HG02970 (cell line): ENCODE measurements at regions not wholly inside any gene's neighbourhood (a gene's known extent, or its start where the extent isn't known, plus 50 kb on each side); places are given as distances from the start of the nearest gene placed in this dataset.

Experiments
- ATAC-seq: cut with Tn5 transposase; IDR thresholded peaks from one replicate; pipeline ENCODE4 v1.9.1; 2021; ENCODE audit warnings: mild to moderate bottlenecking, moderate library complexity, moderate number of reproducible peaks; ENCODE audit not compliant: unreplicated experiment, low FRiP score

- no peak for ATAC-seq
Observed at GRCh38 chr12:65754744-65755595, 69.3 kb upstream of the HMGA2 start.

- ATAC-seq = no peak
Observed at GRCh38 chr12:65755596-65755978, 68.7 kb upstream of the HMGA2 start.

DNA sequence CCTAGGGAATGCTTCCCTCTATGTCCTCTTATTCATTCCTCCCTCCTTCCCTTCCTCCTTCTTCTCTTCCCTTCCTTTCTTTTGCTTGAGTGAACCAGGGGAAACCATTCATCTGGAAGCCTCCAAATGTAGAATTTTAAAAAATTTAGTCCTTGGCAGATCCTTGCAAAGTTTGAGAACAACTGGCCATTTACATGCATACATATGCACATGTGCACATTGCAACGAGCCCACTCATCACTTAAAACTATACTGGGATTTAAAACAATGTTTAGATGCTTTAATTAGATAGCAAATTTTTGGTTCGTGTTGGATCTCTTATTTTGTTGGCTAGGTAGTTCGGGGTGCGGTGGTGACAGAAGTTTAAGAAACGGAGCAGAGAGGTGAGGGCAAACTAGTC, 68.0 kb upstream of the HMGA2 start:
- ATAC-seq = no peak

GRCh38 chr12:65756956-65757511, 67.2 kb upstream of the HMGA2 start:
- peak; percentile 89 for ATAC-seq

GRCh38 chr12:65758401-65758800, 65.9 kb upstream of the HMGA2 start:
- ATAC-seq = no peak

GRCh38 chr12:65759735-65760134, 64.5 kb upstream of the HMGA2 start:
- ATAC-seq = no peak

DNA sequence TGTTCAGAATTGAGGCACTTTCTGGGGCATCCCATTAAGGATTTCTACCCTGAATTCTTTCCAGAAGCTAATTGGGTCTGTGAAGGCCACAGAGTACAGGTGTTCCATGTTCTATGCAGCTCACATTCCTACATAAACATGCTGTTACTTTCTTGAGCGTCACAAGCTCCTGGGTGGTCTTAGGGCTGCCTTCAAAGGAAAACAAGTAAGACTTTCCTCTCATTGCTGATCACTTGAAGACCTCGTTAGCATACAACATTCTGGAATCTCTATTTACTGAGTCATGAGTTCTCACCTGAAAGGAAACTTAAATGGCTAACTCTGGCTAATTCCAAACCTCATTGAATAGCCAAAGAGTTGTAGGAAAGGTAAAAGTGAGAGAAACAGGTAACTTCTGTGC, 63.0 kb upstream of the HMGA2 start:
- ATAC-seq = no peak

GRCh38 chr12:65764325-65764724, 60.0 kb upstream of the HMGA2 start:
- no peak for ATAC-seq

DNA sequence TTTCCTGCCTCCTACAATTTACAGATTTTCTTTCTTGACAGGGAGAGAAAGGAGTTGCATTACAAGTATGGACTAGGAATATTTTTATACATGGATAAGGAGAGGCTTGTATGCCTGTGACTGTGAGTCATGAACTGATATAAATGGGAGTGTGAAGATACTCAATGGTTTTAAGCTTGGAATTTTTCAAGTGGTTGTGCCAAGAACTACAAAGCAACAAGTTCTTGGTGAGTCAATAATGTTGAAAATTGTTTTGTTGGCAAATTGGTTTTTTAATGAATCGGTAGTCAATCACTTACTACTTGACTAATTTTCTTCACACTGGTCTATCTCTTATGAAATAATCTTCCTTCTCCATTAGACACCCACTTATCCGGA, 58.9 kb upstream of the HMGA2 start:
- ATAC-seq = no peak

DNA sequence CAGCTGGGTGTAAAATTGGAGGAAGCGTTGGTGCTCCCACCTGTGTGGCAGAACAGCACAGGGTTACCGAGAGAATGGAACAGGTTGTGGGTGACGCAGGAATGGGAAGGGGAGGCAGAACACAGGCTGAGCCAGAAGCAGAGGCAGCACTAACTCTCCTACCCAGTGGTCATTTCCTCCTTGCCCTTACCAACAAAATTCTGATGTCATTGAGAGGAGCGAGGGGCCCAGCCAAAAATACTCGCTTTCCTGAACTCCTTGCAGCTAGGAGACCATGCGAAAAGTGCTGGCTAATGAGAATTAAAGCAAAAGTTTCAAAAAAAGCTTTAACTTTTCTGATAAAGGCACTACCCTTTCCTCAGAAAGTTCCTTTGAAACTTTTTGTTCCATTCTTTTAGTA, 54.4 kb upstream of the HMGA2 start:
- ATAC-seq = no peak
